GM19455 (cell line): ENCODE measurements at regions not wholly inside any gene's neighbourhood (a gene's known extent, or its start where the extent isn't known, plus 50 kb on each side); places are given as distances from the start of the nearest gene placed in this dataset.
"Not testable (repeated sequence)": the region's sequence is repeated elsewhere in the genome, so short reads cannot be mapped to it uniquely, and the experiment has no call there.

Experiments used
- ATAC-seq: cut with Tn5 transposase; IDR thresholded peaks from one replicate; pipeline ENCODE4 v1.9.1; 2021; ENCODE audit not compliant: unreplicated experiment

GRCh38 chr10:60623627-60624026 lies 154.7 kb upstream of the CDK1 start:
- ATAC-seq = no peak

GRCh38 chr10:60621018-60621417 lies 157.3 kb upstream of the CDK1 start:
- ATAC-seq = no peak

GRCh38 chr10:60618861-60619260 lies 159.4 kb upstream of the CDK1 start:
- no peak for ATAC-seq

- no peak for ATAC-seq
These were observed 162.7 kb upstream of the CDK1 start for GRCh38 chr10:60615541-60615940.

- no peak for ATAC-seq
These were observed 163.9 kb upstream of the CDK1 start for GRCh38 chr10:60614363-60614762.

GRCh38 chr10:60613434-60613833 lies 164.8 kb upstream of the CDK1 start:
- ATAC-seq = no peak

GRCh38 chr10:60611291-60611747 lies 167.0 kb upstream of the CDK1 start:
- ATAC-seq = no peak

GRCh38 chr10:60607372-60607771 lies 170.9 kb upstream of the CDK1 start:
- no peak for ATAC-seq

GRCh38 chr10:60606343-60607080 lies 171.8 kb upstream of the CDK1 start:
- ATAC-seq = no peak

GRCh38 chr10:60605476-60605875 lies 172.8 kb upstream of the CDK1 start:
- ATAC-seq = no peak

GRCh38 chr10:60604342-60604741 lies 173.9 kb upstream of the CDK1 start:
- ATAC-seq = no peak

GRCh38 chr10:60597513-60597912 lies 180.8 kb upstream of the CDK1 start:
- ATAC-seq = no peak

GRCh38 chr10:60595852-60596251 lies 182.4 kb upstream of the CDK1 start:
- ATAC-seq = no peak

- ATAC-seq = no peak
These were observed 183.7 kb upstream of the CDK1 start for GRCh38 chr10:60594476-60595051.

GRCh38 chr10:60591119-60591518 lies 187.2 kb upstream of the CDK1 start:
- no peak for ATAC-seq

GRCh38 chr10:60589376-60589775 lies 188.9 kb upstream of the CDK1 start:
- ATAC-seq = no peak

GRCh38 chr10:60581782-60582181 lies 192.1 kb upstream of the ANK3 start:
- not testable (repeated sequence) for ATAC-seq

- no peak for ATAC-seq
These were observed 188.5 kb upstream of the ANK3 start for GRCh38 chr10:60578217-60578616.

GRCh38 chr10:60576130-60577069 lies 186.7 kb upstream of the ANK3 start:
- no peak for ATAC-seq

- ATAC-seq = no peak
These were observed 185.4 kb upstream of the ANK3 start for GRCh38 chr10:60575105-60575504.

- ATAC-seq = no peak
These were observed 184.7 kb upstream of the ANK3 start for GRCh38 chr10:60574388-60574787.

- no peak for ATAC-seq
These were observed 183.7 kb upstream of the ANK3 start for GRCh38 chr10:60573336-60573735.
